Activated naive CD4-positive, alpha-beta T cell treated with anti-CD3 and anti-CD28 coated beads, Interleukin-2, amount 50 U/mL, for 72 hours (primary cell): ENCODE measurements at regions not wholly inside any gene's neighbourhood (a gene's known extent, or its start where the extent isn't known, plus 50 kb on each side); places are given as distances from the start of the nearest gene placed in this dataset.
"Not testable (repeated sequence)": the region's sequence is repeated elsewhere in the genome, so short reads cannot be mapped to it uniquely, and the experiment has no call there.

Source experiments
- ATAC-seq, 2 donors: fragments of 150-1000 bp; cut with Tn5 transposase; 2 replicates each; pipeline ENCODE4 v1.10.0; 2021; ENCODE audit warnings: mild to moderate bottlenecking in 2 of 2, moderate library complexity in 2 of 2
- DNase-seq, 2 donors: peaks; one replicate each; pipeline ENCODE4 v3.0.0; 2021 to 2022; ENCODE audit warnings: low spot score in 2 of 2
- H3K27ac Mint-ChIP-seq, 2 donors: one replicate each; pipeline ENCODE4 v1.8.0; 2022; ENCODE audit warnings: mild to moderate bottlenecking in 2 of 2, mixed read lengths in 2 of 2
- H3K36me3 Mint-ChIP-seq, 2 donors: one replicate each; pipeline ENCODE4 v1.8.0; 2022; ENCODE audit warnings: mixed read lengths in 2 of 2
- H3K9me3 Mint-ChIP-seq, 2 donors: one replicate each; pipeline ENCODE4 v1.8.0; 2022; ENCODE audit warnings: mixed read lengths in 2 of 2

DNA sequence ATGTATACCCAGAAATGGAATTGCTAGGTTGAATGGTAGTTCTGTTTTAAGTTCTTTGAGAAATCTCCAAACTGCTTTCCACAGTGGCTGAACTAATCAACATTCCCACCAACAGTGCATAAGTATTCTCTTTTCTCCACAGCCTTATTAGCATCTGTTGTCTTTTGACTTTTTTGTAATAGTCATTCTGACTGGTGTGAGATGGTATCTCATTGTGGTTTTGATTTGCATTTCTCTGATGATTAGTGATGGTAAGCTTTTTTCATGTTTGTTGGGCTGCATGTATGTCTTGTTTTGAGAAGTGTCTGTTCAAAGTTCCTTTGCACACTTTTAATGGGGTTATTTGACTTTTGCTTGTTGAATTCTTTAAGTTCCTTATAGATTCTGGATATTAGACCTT lies 52.4 kb upstream of the EHHADH start:
- H3K27ac Mint-ChIP-seq, DNase-seq: not testable (repeated sequence)
- H3K36me3 Mint-ChIP-seq: peaks cover 11 to 24% of the 10 kb centered on the region in 2 donors
- peak in 1 of 2 donors; percentile 16 for ATAC-seq
- H3K9me3 Mint-ChIP-seq: peaks cover 3 to 14% of the 10 kb centered on the region in 2 donors

DNA sequence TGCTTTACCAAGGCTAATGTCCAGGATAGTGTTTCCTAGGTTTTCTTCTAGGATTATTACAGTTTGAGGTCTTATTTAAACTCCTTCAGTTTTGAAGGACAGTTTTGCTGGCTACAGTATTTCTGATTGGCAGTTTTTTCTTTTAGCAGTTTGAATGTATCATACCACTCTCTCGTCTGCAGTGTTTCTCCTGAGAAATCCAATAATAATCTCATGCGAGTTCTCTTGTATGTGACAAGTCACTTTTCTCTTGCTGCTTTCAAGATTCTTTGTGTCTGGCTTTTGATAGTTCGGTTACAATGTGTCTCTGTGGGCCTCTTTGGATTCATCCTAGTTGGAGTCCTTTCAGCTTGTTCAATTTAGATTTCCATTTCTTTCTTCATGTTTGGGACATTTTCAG lies 53.0 kb upstream of the EHHADH start:
- ATAC-seq (no peak), DNase-seq (no peak)
- Mint-ChIP-seq H3K9me3 (peaks cover 3 to 14% of the 10 kb centered on the region in 2 donors), H3K27ac (no peak overlapping the region), H3K36me3 (peaks cover 11 to 24% of the 10 kb centered on the region in 2 donors)

DNA sequence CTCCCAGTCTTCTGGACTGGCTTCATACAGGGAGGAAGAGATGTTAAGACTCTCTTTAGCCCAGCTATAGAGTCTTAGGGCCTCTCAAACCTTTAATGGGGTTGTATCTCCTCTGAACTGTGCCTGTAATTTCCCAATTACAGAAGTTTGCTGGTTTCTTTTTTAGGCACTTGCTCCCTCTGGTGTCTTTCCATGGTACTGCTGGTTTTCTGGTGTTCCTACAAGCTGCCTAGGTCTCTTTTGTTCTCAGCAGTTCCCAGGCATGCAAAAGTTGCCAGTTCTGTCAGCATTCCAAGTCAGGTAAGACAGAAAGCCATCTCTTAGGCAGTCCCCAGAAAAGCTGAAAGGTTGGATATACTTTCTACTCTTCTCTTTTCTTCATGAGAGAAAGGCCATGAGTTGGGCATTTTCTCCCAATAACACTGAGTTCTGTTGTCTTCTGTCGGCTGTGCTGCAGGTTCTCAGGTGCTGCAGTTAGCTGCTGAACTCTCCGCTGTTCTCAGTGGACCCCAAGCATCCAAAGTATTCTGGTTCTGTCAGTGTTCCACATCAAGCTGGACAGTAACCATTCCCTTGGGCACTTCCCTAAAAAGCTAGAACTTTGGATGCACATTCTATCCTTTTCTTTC lies 54.4 kb upstream of the EHHADH start:
- DNase-seq (peak in 1 of 2 donors; percentile 69), ATAC-seq (peak in 1 of 2 donors; percentile 48)
- Mint-ChIP-seq H3K27ac (no peak overlapping the region), H3K9me3 (peaks cover 3 to 14% of the 10 kb centered on the region in 2 donors), H3K36me3 (peaks cover 11 to 24% of the 10 kb centered on the region in 2 donors)

DNA sequence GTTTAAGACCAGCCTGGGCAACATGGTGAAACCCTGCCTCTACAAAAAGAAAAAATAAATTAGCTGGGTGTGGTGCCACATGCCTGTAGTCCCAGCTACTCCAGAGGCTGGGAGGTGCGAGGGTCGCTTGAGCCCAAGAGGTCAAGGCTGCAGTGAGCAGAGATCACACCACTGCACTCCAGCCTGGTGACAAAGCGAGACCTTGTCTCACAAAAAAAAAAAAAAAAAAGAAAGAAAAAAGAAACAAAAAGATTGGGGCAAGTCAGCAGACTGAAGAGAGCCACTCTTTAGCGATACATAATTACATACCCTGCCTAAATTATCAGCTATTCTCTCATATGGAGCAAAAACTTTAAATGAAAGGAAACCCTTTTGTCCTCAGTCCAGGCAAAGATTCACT lies 53.6 kb upstream of the MAP3K13 start:
- Mint-ChIP-seq H3K27ac (no peak overlapping the region), H3K9me3 (peaks cover 3 to 14% of the 10 kb centered on the region in 2 donors), H3K36me3 (peaks cover 11 to 24% of the 10 kb centered on the region in 2 donors)
- no peak for DNase-seq
- ATAC-seq: no peak

DNA sequence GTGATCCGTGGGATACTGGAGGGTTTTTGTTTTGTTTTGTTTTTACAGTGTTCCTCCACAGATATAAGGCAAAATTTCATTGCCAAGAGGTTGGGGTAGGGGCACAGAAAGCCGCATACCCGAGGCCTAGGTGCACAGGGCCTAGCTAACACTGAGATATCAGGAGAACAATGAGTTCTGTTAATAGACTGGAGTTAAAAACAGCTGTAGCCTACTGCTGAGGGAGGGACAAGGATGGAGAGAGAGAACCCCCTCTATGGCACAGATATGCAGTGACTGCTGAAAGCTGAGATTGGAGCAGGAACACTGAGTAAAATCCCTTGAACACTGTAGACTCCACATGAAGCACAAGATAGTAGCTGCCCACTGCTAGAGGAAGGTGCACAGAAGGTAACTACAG lies 53.1 kb upstream of the MAP3K13 start:
- Mint-ChIP-seq H3K9me3 (peaks cover 3 to 14% of the 10 kb centered on the region in 2 donors), H3K27ac (no peak overlapping the region), H3K36me3 (peaks cover 11 to 24% of the 10 kb centered on the region in 2 donors)
- DNase-seq: no peak
- no peak for ATAC-seq

DNA sequence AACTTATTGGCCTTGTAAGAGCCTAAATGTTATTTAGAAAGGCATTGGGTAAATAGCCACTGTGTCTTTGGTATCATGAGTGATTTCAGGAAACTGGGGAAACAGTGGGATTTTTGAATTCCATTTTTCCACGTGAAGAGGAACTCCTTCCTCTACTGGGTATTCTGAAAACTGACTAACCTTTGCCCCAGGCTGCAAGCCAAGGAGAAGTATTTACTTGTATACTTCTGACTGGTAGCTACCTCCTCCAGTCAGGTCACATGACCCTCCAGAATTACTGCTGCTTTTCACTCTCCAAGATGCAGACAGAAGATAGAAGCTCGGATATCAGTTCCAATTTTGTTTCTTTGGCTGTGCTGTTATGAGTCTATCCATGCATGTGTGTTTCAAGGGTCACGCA lies 50.9 kb upstream of the MAP3K13 start:
- DNase-seq: no peak
- Mint-ChIP-seq H3K27ac (no peak overlapping the region), H3K9me3 (peaks cover 3 to 14% of the 10 kb centered on the region in 2 donors), H3K36me3 (peaks cover 6 to 14% of the 10 kb centered on the region in 2 donors)
- ATAC-seq: no peak
